GM19023 (cell line): ENCODE measurements at regions not wholly inside any gene's neighbourhood (a gene's known extent, or its start where the extent isn't known, plus 50 kb on each side); places are given as distances from the start of the nearest gene placed in this dataset.
"Not testable (repeated sequence)": the region's sequence is repeated elsewhere in the genome, so short reads cannot be mapped to it uniquely, and the experiment has no call there.

Experiments used
- ATAC-seq: cut with Tn5 transposase; IDR thresholded peaks from one replicate; pipeline ENCODE4 v1.9.1; 2021; ENCODE audit warnings: mild to moderate bottlenecking, moderate library complexity; ENCODE audit not compliant: unreplicated experiment

DNA sequence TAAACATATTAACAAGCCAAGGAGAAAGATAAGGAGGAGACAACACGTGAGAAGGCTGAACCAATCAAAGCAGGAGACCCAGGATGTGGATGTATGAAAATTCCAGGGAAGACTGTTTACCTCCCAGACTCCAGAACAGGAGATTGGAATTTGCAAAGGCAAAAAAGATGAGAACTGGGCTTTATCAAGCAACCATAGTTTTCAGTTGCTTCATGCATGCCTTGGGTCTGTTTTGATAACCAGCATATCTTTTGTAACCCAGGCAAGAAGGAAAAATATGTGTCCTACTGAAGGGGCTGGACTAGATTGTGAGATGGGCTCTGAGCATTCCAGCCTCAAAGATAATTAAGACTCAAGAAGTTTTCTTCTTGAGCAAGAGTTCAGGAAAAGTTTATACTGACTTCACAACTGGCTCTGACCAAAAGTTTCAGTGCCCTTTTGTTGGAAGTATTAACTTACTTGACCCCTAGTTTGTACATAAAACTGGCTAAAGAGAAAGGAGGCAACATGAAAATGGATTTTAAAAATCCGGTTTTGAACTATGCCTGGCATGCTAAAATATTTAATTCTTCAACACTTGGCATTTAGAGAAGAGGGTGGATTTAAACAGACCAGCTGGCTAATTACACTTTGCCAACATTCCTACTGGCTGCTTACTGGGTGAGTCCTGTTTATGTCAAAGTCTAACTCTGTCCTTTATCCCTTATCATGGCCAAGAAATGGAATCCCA is 79.3 kb upstream of the CD28 start:
- ATAC-seq, result no peak

DNA sequence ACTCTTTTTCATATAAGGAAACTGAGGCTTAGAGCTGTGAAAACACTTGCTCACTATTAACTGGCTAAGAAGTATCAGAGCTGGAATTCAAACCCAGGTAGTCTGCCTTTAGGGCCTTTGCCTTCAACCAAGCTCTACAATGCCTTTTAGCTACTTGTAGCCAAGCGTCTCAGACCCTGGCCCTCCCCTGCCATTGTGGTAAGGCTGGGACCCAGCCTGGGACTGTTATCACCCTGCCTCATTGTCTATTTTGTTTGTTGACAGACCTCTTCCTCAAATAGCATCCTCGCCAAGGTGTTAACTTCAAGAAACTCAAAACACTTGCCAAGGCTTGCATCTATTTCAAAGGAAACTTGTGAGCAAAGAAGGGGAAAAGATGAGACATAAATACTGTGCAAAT is 76.7 kb upstream of the CD28 start:
- ATAC-seq, result no peak

DNA sequence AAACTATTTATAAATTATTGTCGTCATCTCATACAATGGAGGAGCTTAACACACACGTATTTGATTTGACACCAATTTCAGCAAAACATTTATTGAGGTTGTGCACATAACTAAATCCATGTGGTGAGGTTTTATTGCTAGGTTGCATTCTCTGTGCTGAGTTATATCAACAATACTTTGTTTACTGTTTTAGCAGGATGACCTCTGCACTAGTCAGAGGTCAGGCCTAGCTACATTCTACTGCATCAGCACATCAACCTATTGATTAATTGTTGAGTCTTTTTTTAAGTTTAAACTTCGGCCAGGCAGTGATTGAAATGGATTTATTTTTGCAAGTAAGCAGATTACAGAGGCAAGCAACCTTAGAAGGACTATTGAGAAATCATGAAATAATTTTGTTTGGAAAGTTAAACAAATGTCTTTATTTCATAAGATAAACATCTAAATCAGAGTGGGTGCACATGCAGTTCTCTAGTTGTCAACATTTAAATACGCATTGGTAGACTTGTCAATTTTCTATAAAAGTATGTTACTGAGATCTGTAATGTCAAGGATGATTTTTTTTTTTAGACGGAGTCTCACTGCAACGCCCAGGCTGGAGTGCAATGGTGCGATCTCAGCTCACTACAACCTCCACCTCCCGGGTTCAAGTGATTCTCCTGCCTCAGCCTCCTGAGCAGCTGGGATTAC is 75.2 kb upstream of the CD28 start:
- ATAC-seq, result no peak

DNA sequence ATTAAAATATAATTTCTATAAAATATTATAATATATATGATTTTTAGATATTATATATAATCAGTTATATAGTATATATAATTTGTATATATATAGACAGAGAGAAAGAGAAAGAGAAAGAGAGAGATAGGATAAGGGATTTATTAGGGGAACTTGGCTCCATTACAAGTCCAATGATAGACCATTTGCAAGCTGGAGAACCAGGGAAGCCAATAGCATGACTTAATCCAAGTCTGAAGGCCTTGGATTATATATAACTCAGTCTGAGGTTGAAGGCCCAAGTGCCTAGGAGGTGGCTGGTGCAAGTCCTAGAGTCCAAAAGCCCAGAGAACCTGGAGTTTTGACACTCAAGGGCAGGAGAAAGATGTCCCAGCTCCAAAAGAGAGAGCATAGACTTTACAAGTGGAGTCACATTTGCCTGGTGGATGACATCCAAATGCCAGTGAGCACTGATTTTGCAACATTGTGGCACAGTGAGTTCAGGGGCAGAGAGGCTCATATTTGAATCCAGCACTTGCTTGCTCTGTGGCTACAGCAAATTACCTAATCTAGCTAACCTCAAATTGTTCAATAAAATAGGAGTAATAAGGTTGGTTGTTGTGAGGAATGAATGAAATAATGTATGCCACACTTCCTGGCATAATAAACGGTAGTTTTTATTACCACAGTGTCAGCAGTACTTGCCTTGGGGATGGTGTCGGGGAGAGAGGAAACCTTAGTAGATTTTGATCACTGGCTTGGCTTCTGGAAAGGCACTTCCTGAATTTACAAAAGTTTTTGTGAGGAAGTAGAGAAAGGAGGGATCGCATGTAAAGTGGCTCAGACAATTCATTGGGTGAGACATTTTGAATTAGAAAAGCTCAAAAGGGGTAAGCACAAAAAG is 69.6 kb upstream of the CD28 start:
- ATAC-seq, result no peak

DNA sequence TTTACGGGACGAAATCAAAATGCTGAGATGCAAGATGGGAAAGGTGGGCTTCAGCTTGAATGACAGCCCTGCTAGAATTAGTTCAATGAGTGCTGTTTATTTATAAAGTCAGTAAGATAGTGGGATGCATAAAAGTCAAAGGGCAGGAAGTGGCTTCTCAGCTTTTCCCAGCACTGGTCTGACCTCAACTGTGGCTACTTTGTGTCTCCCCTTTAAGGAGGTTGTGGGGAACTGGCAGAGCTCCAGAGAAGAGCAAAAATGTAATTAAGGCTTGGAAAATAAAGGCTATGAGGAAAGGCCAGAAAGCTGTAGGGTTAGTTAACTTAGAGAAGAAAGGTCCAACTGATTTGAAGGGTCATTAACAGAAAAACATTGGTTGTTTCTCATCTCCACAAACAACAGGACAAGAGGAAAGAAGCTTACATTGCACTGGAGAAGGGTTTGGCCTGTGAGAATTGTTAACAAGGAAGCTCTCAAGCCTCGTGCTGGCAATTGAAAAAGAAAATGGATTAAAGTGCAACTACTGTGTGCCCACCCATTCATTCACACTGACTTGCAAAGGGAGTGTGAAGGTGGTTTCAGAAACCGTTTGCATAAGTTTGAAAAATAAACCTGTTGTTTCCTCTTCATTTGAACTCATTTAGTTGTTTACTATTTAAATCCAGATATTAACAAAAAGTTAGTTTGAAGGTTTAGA is 68.8 kb upstream of the CD28 start:
- ATAC-seq, result no peak

DNA sequence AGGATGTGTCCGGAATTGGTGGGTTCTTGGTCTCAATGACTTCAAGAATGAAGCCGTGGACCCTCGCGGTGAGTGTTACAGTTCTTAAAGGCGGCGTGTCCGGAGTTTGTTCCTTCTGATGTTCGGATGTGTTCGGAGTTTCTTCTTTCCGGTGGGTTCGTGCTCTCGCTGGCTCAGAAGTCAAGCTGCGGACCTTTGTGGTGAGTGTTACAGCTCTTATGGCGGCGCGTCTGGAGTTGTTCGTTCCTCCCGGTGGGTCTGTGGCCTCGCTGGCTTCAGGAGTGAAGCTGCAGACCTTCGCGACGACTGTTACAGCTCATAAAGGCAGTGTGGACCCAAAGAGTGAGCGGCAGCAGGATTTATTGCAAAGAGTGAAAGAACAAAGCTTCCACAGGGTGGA is 64.6 kb upstream of the CD28 start:
- not testable (repeated sequence) for ATAC-seq

DNA sequence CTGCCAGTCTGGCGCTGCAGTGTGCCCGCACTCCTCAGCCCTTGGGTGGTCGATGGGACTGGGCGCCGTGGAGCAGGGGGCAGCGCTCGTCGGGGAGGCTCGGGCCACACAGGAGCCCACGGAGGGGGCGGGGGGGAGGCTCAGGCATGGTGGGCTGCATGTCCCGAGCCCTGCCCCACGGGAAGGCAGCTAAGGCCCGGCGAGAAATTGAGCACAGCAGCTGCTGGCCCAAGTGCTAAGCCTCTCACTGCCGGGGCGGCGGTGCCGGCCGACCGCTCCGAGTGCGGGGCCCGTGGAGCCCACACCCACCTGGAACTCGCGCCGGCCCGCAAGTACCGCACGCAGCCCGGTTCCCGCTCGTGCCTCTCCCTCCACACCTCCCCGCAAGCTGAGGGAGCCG is 63.6 kb upstream of the CD28 start:
- not testable (repeated sequence) for ATAC-seq

DNA sequence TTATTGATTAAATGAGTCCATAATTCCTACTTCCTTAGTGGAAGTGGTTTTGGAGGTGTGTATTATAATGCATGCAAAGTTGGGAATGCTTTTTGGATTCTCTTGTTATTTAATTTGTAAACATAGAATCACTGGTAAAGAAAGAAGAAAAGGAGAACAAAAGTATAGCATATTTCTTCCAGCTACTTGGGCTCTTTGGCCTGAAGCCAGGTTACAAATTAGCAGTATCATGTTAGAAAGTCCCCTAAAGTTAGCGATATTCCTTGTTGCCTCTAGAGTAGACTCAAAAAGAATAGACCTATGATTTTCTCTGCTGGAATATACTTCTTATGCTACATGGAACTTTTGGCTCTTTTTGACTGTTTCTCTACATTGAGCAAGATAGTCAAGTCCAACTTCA is 60.6 kb upstream of the CD28 start:
- no peak for ATAC-seq

DNA sequence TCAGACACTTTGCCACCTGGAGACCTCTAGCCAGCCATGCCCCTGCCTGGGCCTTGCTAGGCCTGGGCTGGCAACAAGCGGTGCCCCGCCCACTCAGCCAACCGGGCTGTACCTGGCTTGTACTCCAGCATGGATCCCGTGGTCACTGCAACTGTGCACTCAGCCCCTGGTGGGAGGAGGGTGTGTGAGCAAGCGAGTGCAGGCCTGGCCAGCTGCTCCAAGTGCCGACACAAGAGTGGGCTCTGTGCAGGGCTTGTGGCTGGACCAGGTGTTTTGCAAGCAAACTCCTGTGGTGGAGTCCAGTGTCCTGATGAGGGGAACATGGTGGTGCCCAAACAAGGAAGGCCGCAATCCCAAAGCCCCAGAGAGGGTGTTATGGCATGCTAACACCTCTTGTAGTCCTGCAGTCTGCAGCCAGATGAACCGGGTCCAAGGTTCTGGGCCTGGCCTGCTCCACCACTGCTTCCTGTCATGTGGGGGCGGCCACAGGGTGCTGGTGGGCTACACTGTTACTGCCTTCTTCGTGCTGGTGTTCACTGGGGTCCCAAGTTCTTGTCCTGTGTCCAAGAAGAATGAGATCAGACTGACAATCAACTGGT is 60.1 kb upstream of the CD28 start:
- no peak for ATAC-seq

DNA sequence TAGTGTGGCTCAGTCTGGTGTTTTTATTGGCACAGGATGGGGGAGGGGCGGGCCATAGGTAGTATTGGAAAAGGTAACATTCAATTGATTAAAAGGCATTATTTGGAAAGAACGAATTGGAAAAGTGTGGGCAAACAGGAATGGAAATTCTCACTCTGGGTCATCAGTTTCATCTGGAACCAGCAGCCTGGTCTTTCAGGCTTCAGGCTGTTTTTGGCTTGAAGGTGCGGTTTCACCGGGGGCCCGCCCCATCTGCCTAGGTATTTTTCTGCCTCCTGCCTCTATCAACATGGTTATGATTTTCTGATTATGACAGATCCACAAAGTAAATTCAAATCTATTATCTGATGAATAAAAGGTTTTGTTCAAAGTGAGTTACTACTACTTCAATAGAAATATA is 59.5 kb upstream of the CD28 start:
- no peak for ATAC-seq

DNA sequence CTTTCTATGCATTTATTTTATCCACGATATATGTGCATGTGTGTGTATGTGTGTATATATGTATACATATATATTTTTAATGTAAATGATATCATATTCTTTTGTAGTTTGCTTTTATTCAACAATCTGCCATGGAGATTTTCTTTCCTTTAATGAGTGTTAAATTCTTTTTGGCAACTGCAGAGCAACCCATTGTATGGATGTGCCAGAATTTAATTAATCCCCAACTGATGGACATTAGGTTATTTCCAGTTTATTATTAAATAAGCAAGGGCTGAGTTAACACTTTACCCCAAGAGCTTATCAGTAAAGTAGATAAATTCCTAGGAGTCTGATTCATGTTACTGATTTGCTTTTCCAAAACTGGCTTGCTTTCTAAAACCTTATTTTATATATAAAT is 58.9 kb upstream of the CD28 start:
- ATAC-seq, result no peak

DNA sequence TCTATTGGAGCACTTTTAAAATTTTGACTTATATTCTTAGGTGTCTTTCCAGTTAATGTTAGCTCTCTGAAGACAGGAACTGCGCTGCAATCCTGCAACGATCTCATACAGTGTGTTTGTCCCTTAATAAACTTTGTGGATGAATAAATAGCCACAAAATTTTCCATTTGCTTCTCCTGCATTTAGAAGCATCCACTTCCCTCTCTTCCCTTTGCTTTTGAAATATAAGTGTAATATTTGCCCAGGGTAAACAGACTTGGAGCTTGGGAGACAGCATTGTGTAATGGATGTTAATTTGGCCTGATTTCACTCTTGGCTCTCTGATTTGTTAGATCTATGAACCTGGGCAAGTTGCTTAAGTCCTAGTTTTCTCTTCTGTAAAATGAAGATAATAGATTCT is 58.2 kb upstream of the CD28 start:
- ATAC-seq, result no peak

DNA sequence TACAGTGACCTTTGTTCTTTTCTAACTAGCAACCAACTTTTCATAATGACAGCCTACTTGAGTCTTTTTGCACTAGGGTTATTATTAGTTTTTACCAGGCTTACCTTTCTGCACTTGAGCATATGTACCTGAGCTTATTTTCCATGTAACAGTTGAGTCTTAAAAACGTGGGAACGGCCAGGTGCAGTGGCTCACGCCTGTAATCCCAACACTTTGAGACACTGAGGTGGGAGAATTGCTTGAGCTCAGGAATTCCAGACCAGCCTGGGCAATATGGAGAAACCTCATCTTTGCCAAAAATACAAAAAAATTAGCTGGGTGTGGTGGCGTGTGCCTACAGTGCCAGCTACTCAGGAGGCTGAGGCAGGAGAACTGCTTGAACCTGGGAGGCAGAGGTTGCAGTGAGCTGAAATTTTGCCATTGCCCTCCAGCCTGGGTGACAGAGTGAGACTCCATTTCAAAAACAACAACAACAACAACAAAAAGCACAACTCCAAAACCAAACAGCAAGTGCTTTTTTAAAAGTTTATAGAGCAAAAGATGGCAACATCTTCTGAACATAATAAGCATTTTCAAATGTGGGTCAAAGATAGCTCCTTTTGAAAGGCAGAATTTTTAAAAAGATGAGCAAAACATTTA is 57.1 kb upstream of the CD28 start:
- ATAC-seq, result no peak

DNA sequence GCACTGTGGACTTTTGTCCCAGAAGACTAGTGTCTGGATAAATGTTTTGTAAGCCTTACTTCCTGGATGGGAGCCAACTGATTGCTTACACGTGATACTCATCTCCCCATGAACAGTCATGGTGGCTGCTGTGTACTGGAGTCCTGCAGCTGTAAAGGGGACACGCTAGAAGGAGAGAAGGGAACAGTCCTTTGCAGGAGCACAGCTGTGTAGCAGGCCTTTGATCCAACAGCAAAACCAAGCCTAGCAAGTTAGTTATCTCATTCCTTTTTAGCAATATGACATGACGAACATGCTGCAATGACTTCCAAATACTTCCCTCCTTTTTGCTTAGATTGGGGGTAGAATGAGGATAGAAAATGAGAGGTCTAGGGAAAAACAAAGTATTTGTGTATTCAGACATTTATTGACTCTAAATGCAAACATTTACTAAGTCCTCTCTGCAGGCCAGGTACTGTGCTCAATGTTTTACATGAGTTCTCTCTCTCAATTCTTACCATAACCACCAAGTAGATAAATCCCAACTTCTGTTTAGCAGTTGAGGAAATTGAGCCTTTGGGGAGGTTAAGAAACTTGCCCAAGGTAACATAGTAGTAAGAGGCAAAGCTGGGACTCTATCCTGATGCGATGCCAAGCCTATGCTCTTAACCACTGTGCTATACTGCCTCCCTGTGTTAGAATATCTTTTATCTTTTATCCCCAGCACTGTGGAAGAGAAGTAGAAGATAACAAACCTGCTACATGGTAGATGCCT is 55.4 kb upstream of the CD28 start:
- ATAC-seq, result no peak

DNA sequence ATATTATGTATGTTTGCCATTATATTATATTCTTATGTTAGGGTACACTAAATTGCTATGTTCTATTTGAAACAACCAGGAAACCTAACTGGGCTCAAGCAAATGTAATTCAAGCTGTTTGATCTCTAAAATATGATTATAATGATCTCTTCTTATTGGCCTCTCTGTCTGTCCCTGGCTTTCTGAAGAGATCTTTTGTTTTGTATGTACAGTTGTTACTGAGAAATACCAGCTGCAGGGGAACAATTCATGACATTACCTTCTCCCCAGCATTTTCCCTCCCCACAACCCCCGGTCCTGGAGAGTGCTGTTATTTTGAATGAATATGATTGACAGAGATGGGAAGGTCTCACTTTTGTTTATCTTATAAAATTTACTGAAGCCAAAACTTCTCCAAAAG is 54.8 kb upstream of the CD28 start:
- ATAC-seq, result no peak

DNA sequence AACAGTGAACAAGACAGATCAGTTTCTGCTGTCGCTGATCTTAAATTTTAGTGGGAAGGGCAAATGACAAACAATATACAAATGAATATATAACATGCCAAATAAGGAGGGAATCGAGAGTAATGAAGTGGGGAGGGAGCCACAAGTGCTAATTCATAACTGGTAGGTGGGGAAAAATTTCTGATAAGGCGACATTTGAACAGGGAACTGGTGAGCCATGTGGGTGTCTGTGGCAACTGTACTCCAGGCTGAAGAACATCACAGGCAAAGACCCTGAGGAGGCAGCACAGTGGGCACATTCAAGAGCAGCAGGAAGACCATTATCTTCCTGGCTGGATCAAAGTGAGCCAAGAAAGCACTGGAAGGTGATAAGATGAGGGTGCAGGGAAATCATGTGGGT is 51.6 kb upstream of the CD28 start:
- ATAC-seq, result no peak

DNA sequence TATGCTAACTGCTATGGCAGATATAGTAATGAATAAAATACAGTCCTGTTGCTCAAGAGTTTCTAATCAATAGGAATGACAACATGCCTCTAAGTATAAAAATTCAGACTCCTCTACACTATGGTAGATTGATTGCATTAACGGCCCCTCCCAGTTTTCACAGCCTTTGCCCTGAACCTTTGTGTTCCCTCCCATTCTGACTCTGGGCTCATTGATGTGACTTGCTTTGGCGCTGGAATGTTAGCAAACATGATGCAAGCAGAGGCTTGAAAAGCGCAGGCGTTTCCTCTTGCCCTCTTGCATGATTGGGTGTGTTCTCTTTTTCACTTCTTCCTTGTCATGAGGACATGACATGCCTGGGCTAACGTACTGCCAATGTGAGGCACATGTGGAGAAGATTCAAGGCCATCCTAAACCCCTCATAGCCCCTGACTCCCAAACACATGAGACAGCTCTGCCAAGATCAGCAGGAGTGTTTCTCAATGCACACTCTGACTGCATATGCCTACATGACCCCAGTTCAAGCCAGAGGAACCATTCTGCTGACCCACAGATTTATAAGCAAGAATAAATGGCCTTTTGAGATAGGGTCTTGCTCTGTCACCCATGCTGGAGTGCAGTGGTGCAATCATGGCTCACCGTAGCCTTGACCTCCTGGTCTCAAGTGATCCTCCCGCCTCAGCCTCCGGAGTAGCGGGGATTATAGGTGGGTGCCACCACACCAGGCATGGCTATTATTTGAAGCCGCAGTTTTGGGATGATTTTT is 49.7 kb upstream of the CD28 start:
- no peak for ATAC-seq
